AG10803 (cell line): ENCODE measurements at regions not wholly inside any gene's neighbourhood (a gene's known extent, or its start where the extent isn't known, plus 50 kb on each side); places are given as distances from the start of the nearest gene placed in this dataset.

Source experiments
- DNase-seq: peaks from one replicate; pipeline ENCODE4 v3.0.0; 2010; ENCODE audit warnings: low read depth
- H3K4me3 ChIP-seq: 2 replicates; pipeline ENCODE4 v1.5.1; 2011; ENCODE audit warnings: mild to moderate bottlenecking, low read length, control low read depth
- TF ChIP-seq, protein P1 (sequence below): conservative IDR thresholded peaks from 2 replicates; pipeline ENCODE4 v1.5.1; 2011; ENCODE audit warnings: mild to moderate bottlenecking, low read length, control low read depth, inconsistent platforms

GRCh38 chr1:203985044-203985443 is 87.9 kb upstream of the SOX13 start:
- no peak overlapping the region for H3K4me3 ChIP-seq
- DNase-seq = no peak
- TF ChIP-seq, protein P1, sequence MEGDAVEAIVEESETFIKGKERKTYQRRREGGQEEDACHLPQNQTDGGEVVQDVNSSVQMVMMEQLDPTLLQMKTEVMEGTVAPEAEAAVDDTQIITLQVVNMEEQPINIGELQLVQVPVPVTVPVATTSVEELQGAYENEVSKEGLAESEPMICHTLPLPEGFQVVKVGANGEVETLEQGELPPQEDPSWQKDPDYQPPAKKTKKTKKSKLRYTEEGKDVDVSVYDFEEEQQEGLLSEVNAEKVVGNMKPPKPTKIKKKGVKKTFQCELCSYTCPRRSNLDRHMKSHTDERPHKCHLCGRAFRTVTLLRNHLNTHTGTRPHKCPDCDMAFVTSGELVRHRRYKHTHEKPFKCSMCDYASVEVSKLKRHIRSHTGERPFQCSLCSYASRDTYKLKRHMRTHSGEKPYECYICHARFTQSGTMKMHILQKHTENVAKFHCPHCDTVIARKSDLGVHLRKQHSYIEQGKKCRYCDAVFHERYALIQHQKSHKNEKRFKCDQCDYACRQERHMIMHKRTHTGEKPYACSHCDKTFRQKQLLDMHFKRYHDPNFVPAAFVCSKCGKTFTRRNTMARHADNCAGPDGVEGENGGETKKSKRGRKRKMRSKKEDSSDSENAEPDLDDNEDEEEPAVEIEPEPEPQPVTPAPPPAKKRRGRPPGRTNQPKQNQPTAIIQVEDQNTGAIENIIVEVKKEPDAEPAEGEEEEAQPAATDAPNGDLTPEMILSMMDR = no peak

- TF ChIP-seq, protein P1 = no peak
- no peak overlapping the region for H3K4me3 ChIP-seq
- no peak for DNase-seq
Observed at GRCh38 chr1:203985676-203986075, 87.2 kb upstream of the SOX13 start.

- TF ChIP-seq, protein P1 = no peak
- H3K4me3 ChIP-seq = no peak overlapping the region
- no peak for DNase-seq
Observed at GRCh38 chr1:203986887-203987461, 85.9 kb upstream of the SOX13 start.

DNA sequence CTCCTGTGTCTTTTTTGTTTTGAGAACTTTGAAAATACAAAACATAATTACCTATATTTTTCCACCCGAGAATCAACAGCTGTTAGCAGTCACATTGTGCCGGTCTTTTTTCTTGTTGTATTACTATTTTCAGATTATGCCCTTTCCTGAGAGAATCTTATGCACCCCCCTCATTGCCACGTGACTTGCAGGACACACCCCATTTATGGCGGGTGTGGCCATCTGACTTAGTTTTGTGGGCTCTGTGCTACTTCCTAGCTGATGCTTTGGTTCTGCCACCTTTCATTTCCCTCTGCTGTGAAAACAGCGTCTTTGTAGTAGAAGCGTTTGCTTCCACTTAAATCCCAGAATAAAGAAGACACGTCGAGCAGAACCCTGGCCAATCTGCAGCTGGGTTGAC is 82.8 kb upstream of the SOX13 start:
- H3K4me3 ChIP-seq = no peak overlapping the region
- TF ChIP-seq, protein P1 = no peak
- DNase-seq = no peak

- no peak overlapping the region for H3K4me3 ChIP-seq
- TF ChIP-seq, protein P1 = no peak
- no peak for DNase-seq
Observed at GRCh38 chr1:203992440-203992839, 80.5 kb upstream of the SOX13 start.

DNA sequence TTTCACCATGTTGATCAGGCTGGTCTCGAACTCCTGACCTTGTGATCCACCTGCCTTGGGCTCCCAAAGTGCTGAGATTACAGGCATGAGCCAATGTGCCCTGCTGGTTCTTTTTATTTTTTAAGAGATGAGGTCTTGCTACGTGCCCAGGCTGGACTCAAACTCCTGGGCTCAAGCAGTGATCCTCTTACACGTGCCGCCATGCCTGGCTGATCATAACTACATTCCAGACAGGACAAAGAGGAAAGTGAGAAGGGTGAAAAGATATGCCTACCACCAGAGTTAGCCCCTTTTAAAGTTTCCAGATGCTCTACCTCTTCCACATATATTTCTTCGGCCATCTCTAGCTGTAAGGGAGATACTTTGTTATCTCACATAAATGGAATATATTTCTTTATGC is 79.7 kb upstream of the SOX13 start:
- no peak overlapping the region for H3K4me3 ChIP-seq
- TF ChIP-seq, protein P1 = no peak
- DNase-seq = no peak

GRCh38 chr1:203995228-203995627 is 77.7 kb upstream of the SOX13 start:
- no peak for DNase-seq
- TF ChIP-seq, protein P1 = no peak
- no peak overlapping the region for H3K4me3 ChIP-seq
